GM12878 (cell line): ENCODE measurements at regions not wholly inside any gene's neighbourhood (a gene's known extent, or its start where the extent isn't known, plus 50 kb on each side); places are given as distances from the start of the nearest gene placed in this dataset.

Experiments
- ATAC-seq: fragments of 200-7000 bp; cut with Tn5 transposase; 3 replicates; pipeline ENCODE4 v1.9.1; 2020; ENCODE audit warnings: mild to moderate bottlenecking, moderate library complexity
- BruUV-seq: library from RNA; stranded (reverse); fragments of 400-500 nt; replicated peaks from 2 replicates; lab custom pipeline; 2021; lab: Mats Ljungman, UMichigan
- CTCF ChIA-PET: fragments of 300-600 bp; sonication (Branson Sonifier 250); formaldehyde crosslinking; extraction: SDS; loops from one replicate; lab custom pipeline; 2021; ENCODE audit warnings: inconsistent platforms; lab: Yijun Ruan, JAX
- POLR2A ChIA-PET: fragments of 350-600 bp; formaldehyde crosslinking; extraction: SDS; loops from one replicate; lab custom pipeline; 2021; ENCODE audit warnings: inconsistent platforms; lab: Charles Lee
- RAD21 ChIA-PET: fragments of 300-600 bp; sonication (Branson Sonifier 250); formaldehyde crosslinking; loops from one replicate; lab custom pipeline; 2023; ENCODE audit warnings: antibody characterized with exemption; ENCODE audit not compliant: unreplicated experiment; lab: Charles Lee
- SMC1A ChIA-PET: fragments of 300-600 bp; sonication (Branson Sonifier 250); formaldehyde crosslinking; loops from one replicate; lab custom pipeline; 2023; ENCODE audit not compliant: unreplicated experiment, uncharacterized antibody; lab: Charles Lee
- DNase-seq: peaks from one replicate; pipeline ENCODE4 v3.0.0-alpha.2; 2011; ENCODE audit warnings: low read depth, low spot score
- FAIRE-seq: peaks from 3 replicates; lab custom pipeline; 2011; peaks lifted over from hg19 to GRCh38; lab: Jason Lieb, UNC
- H2AFZ ChIP-seq: 2 replicates; pipeline ENCODE4 v1.6.0; 2011; ENCODE audit warnings: low read depth, low read length, control low read depth; ENCODE audit not compliant: control insufficient read depth
- H3K27ac ChIP-seq: 2 replicates; pipeline ENCODE4 v1.5.1; 2011; ENCODE audit warnings: control low read depth; ENCODE audit not compliant: control insufficient read depth, insufficient read depth
- H3K27me3 ChIP-seq, 2 experiments: replicated peaks in 1 of 2; 2 replicates each; pipeline versions ENCODE4 v1.6.0 to v1.6.1; 2011; ENCODE audit warnings: low read length in 1 of 2; ENCODE audit not compliant: control insufficient read depth in 2 of 2, insufficient read depth in 2 of 2
- H3K36me3 ChIP-seq, 2 experiments: 2 replicates each; pipeline ENCODE4 v1.5.1; 2011; ENCODE audit warnings: low read length in 1 of 2; ENCODE audit not compliant: control insufficient read depth in 2 of 2, insufficient read depth in 2 of 2
- H3K4me1 ChIP-seq: 2 replicates; pipeline ENCODE4 v1.6.1; 2011; ENCODE audit warnings: mild to moderate bottlenecking, low read length, moderate library complexity, mixed read lengths; ENCODE audit not compliant: control insufficient read depth, insufficient read depth
- H3K4me2 ChIP-seq: 2 replicates; pipeline ENCODE4 v1.6.0; 2011; ENCODE audit warnings: control low read depth; ENCODE audit not compliant: control insufficient read depth, insufficient read depth
- H3K4me3 ChIP-seq: fragments of 200-600 bp; sonication (generic); 2 replicates; pipeline ENCODE4 v1.5.1; 2016
- H3K79me2 ChIP-seq: 2 replicates; pipeline ENCODE4 v1.6.0; 2011; ENCODE audit warnings: low read length; ENCODE audit not compliant: control insufficient read depth, insufficient read depth
- H3K9ac ChIP-seq: 2 replicates; pipeline ENCODE4 v1.8.0; 2011; ENCODE audit warnings: low read length, control low read depth, mixed read lengths; ENCODE audit not compliant: control insufficient read depth, insufficient read depth
- H3K9me3 ChIP-seq: replicated peaks from 3 replicates; pipeline ENCODE4 v1.5.1; 2011; ENCODE audit warnings: mild to moderate bottlenecking, low read length; ENCODE audit not compliant: control insufficient read depth, insufficient read depth
- H4K20me1 ChIP-seq: 2 replicates; pipeline ENCODE4 v1.6.0; 2011; ENCODE audit not compliant: control insufficient read depth, insufficient read depth
- CHD2 ChIP-seq: IDR thresholded peaks from 2 replicates; pipeline ENCODE4 v1.6.1; 2011; ENCODE audit warnings: low read depth, low read length, improper control_type of control experiment, borderline replicate concordance
- MXI1 ChIP-seq: fragments of 150-350 bp; IDR thresholded peaks from 2 replicates; pipeline ENCODE4 v1.6.1; 2011; ENCODE audit warnings: low read depth, mild to moderate bottlenecking, inconsistent platforms, low read length, improper control_type of control experiment
- RAD21 ChIP-seq: IDR thresholded peaks from 2 replicates; pipeline ENCODE4 v1.6.1; 2011; ENCODE audit warnings: mild to moderate bottlenecking, low read depth, low read length, moderate library complexity; ENCODE audit not compliant: insufficient read depth
- RUNX3 ChIP-seq: IDR thresholded peaks from 2 replicates; pipeline ENCODE4 v1.6.1; 2012; ENCODE audit warnings: low read length, inconsistent platforms
- SMC3 ChIP-seq: IDR thresholded peaks from 2 replicates; pipeline ENCODE4 v1.6.1; 2011; ENCODE audit warnings: low read length, improper control_type of control experiment, borderline replicate concordance
- STAT3 ChIP-seq: IDR thresholded peaks from 2 replicates; pipeline ENCODE4 v1.6.1; 2011; ENCODE audit warnings: low read depth, low read length, improper control_type of control experiment
- YY1 ChIP-seq: IDR thresholded peaks from 2 replicates; pipeline ENCODE4 v1.6.1; 2011; ENCODE audit warnings: low read depth, mild to moderate bottlenecking, low read length
- WGBS: methylation state at CpG from one replicate; pipeline ENCODE4 v1.1.6; 2016; ENCODE audit warnings: low lambda C conversion rate; ENCODE audit not compliant: insufficient replicate concordance, insufficient coverage; ENCODE audit errors: missing lambda C conversion rate; 5-methylcytosine and 5-hydroxymethylcytosine counted together
- in situ Hi-C: fragments of 300-500 bp; cut with MboI; formaldehyde crosslinking; loops from 9 replicates; pipeline ENCODE4 v1.14.3; 2018; ENCODE audit warnings: mixed read lengths
- intact Hi-C: fragments of 100-400 bp; cut with micrococcal nuclease; formaldehyde crosslinking; loops from one replicate; pipeline ENCODE4 v1.14.2; 2022; ENCODE audit not compliant: unreplicated experiment
- TF ChIP-seq, protein P1 (sequence below): fragments of 450-650 bp; formaldehyde crosslinking; IDR thresholded peaks from 2 replicates; pipeline ENCODE4 v1.4.0; 2020; ENCODE audit warnings: mild to moderate bottlenecking, moderate library complexity
- TF ChIP-seq, protein P2 (sequence below): fragments of 450-650 bp; formaldehyde crosslinking; IDR thresholded peaks from 2 replicates; pipeline ENCODE4 v1.5.0; 2022; ENCODE audit warnings: mild to moderate bottlenecking, missing genetic modification characterization
- TF ChIP-seq, protein P3 (sequence below), 3 experiments: IDR thresholded peaks in 2 of 3; conservative IDR thresholded peaks in 1 of 3; 2 replicates each; pipeline ENCODE4 v1.5.1; 2011; ENCODE audit warnings: low read depth in 3 of 3, low read length in 3 of 3, mild to moderate bottlenecking in 3 of 3, control low read depth in 2 of 3, moderate library complexity in 2 of 3, inconsistent platforms in 1 of 3, mixed read lengths in 1 of 3; ENCODE audit not compliant: control insufficient read depth in 2 of 3, insufficient read depth in 1 of 3; ENCODE audit errors: extremely low read depth in 1 of 3

DNA sequence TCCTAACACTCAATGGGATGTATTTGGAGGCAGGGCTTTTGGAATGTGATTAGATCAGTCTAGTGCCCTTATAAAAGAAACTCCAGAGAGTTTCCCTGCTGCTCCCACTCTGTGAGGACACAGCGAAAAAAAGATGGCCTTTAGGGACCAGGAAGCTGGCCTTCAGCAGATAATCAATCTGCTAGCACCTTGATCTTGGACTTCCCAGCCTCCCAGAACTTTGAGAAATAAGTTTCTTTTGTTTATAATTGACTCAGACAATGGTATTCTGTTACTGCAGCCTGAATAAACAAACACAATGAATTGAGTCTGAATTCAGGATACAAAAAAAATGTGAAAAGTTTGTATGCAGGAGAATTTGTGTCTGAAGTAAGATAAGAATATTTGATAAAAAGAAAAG, 842.1 kb downstream of the FSTL5 start (continued):
- TF ChIP-seq, protein P1, sequence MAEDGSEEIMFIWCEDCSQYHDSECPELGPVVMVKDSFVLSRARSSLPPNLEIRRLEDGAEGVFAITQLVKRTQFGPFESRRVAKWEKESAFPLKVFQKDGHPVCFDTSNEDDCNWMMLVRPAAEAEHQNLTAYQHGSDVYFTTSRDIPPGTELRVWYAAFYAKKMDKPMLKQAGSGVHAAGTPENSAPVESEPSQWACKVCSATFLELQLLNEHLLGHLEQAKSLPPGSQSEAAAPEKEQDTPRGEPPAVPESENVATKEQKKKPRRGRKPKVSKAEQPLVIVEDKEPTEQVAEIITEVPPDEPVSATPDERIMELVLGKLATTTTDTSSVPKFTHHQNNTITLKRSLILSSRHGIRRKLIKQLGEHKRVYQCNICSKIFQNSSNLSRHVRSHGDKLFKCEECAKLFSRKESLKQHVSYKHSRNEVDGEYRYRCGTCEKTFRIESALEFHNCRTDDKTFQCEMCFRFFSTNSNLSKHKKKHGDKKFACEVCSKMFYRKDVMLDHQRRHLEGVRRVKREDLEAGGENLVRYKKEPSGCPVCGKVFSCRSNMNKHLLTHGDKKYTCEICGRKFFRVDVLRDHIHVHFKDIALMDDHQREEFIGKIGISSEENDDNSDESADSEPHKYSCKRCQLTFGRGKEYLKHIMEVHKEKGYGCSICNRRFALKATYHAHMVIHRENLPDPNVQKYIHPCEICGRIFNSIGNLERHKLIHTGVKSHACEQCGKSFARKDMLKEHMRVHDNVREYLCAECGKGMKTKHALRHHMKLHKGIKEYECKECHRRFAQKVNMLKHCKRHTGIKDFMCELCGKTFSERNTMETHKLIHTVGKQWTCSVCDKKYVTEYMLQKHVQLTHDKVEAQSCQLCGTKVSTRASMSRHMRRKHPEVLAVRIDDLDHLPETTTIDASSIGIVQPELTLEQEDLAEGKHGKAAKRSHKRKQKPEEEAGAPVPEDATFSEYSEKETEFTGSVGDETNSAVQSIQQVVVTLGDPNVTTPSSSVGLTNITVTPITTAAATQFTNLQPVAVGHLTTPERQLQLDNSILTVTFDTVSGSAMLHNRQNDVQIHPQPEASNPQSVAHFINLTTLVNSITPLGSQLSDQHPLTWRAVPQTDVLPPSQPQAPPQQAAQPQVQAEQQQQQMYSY (CRISPR knock-in tag): no peak
- no peak for TF ChIP-seq CHD2
- TF ChIP-seq, all 136 proteins: peak for 0

DNA sequence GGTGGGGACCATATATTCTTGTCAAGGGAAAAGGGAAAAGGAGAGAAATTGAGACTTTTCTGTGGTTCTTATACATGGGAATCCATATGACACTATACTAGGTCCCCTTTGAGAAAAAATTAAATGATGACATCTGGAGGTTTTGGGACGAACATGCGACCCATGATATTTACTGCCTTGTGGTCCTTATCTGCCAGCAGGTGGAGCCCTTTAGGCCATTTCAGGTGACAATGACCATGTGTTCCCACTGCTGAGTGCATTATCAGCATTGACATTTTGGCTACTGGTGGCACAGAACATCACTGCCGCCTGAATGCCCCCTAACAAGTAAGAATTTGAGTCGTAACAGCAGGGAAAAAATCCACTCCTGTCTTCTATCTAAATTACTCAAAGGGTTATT, 843.4 kb downstream of the FSTL5 start:
- H3K4me2 ChIP-seq: no peak overlapping the region
- DNase-seq: no peak
- no peak overlapping the region for H2AFZ ChIP-seq
- ATAC-seq: peak; percentile 98
- no peaks in the 10 kb centered on the region for H3K79me2 ChIP-seq
- intact Hi-C loops (loop anchor here (1.0 to 10.0 kb wide), 6 partner anchors 64 to 844 kb away; partner anchors contain the start of gene FSTL5), in situ Hi-C loops (no loop called here)
- H3K27me3 ChIP-seq: no peaks in the 10 kb centered on the region
- BruUV-seq: no TSS peak
- no peaks in the 10 kb centered on the region for H4K20me1 ChIP-seq
- H3K4me1 ChIP-seq: no peaks in the 10 kb centered on the region
- no peak for TF ChIP-seq STAT3
- peak; percentile 65 for TF ChIP-seq RAD21
- TF ChIP-seq MXI1: peak; percentile 37; the same call in 1 of the 2 replicates
- TF ChIP-seq RUNX3: 0 out of 2 replicates have a peak, but pooled peaks have one; percentile 23
- TF ChIP-seq, protein P2, sequence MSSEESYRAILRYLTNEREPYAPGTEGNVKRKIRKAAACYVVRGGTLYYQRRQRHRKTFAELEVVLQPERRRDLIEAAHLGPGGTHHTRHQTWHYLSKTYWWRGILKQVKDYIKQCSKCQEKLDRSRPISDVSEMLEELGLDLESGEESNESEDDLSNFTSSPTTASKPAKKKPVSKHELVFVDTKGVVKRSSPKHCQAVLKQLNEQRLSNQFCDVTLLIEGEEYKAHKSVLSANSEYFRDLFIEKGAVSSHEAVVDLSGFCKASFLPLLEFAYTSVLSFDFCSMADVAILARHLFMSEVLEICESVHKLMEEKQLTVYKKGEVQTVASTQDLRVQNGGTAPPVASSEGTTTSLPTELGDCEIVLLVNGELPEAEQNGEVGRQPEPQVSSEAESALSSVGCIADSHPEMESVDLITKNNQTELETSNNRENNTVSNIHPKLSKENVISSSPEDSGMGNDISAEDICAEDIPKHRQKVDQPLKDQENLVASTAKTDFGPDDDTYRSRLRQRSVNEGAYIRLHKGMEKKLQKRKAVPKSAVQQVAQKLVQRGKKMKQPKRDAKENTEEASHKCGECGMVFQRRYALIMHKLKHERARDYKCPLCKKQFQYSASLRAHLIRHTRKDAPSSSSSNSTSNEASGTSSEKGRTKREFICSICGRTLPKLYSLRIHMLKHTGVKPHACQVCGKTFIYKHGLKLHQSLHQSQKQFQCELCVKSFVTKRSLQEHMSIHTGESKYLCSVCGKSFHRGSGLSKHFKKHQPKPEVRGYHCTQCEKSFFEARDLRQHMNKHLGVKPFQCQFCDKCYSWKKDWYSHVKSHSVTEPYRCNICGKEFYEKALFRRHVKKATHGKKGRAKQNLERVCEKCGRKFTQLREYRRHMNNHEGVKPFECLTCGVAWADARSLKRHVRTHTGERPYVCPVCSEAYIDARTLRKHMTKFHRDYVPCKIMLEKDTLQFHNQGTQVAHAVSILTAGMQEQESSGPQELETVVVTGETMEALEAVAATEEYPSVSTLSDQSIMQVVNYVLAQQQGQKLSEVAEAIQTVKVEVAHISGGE: no peak
- peak; percentile 59; the same call in 1 of the 2 replicates for TF ChIP-seq YY1
- peak; percentile 93 for TF ChIP-seq SMC3
- TF ChIP-seq, protein P3, sequence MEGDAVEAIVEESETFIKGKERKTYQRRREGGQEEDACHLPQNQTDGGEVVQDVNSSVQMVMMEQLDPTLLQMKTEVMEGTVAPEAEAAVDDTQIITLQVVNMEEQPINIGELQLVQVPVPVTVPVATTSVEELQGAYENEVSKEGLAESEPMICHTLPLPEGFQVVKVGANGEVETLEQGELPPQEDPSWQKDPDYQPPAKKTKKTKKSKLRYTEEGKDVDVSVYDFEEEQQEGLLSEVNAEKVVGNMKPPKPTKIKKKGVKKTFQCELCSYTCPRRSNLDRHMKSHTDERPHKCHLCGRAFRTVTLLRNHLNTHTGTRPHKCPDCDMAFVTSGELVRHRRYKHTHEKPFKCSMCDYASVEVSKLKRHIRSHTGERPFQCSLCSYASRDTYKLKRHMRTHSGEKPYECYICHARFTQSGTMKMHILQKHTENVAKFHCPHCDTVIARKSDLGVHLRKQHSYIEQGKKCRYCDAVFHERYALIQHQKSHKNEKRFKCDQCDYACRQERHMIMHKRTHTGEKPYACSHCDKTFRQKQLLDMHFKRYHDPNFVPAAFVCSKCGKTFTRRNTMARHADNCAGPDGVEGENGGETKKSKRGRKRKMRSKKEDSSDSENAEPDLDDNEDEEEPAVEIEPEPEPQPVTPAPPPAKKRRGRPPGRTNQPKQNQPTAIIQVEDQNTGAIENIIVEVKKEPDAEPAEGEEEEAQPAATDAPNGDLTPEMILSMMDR (IDR thresholded peaks at IDR 0.05 in 2 of 3, conservative IDR thresholded peaks at IDR 0.05 in 1 of 3; ENCODE audit: control insufficient read depth in 2 of 3, extremely low read depth in 1 of 3, insufficient read depth in 1 of 3, low read depth in 3 of 3, low read length in 3 of 3): peak; percentile 64 to 71 (median 64)
- TF ChIP-seq, all 136 proteins: peak for 6
- FAIRE-seq: peak; percentile 91
- Histone ChIP-seq H3K9me3 (no peaks in the 10 kb centered on the region), H3K4me3 (no peak overlapping the region), H3K36me3 (no peaks in the 10 kb centered on the region), H3K9ac (no peak overlapping the region), H3K27ac (no peak overlapping the region)
- POLR2A ChIA-PET: no interaction called here
- CTCF ChIA-PET: interaction anchor here (0.8 to 4.7 kb wide), 6 partner anchors 23 to 632 kb away, joined by 3 to 15 read pairs (median 6); no protein-coding TSS in a partner anchor
- WGBS: 2% methylated on average over 4 of the region's 4 CpGs
- RAD21 ChIA-PET: no interaction called here
- SMC1A ChIA-PET: interaction anchor here (1.5 kb wide), 1 partner anchor 632 kb away, joined by 7 read pairs; no protein-coding TSS in a partner anchor
